GM12878 (cell line): ENCODE measurements at regions not wholly inside any gene's neighbourhood (a gene's known extent, or its start where the extent isn't known, plus 50 kb on each side); places are given as distances from the start of the nearest gene placed in this dataset.

Experiments used
- ATAC-seq: fragments of 200-7000 bp; cut with Tn5 transposase; 3 replicates; pipeline ENCODE4 v1.9.1; 2020; ENCODE audit warnings: mild to moderate bottlenecking, moderate library complexity
- BruUV-seq: library from RNA; stranded (reverse); fragments of 400-500 nt; replicated peaks from 2 replicates; lab custom pipeline; 2021; lab: Mats Ljungman, UMichigan
- CTCF ChIA-PET: fragments of 300-600 bp; sonication (Branson Sonifier 250); formaldehyde crosslinking; extraction: SDS; loops from one replicate; lab custom pipeline; 2021; ENCODE audit warnings: inconsistent platforms; lab: Yijun Ruan, JAX
- POLR2A ChIA-PET: fragments of 350-600 bp; formaldehyde crosslinking; extraction: SDS; loops from one replicate; lab custom pipeline; 2021; ENCODE audit warnings: inconsistent platforms; lab: Charles Lee
- RAD21 ChIA-PET: fragments of 300-600 bp; sonication (Branson Sonifier 250); formaldehyde crosslinking; loops from one replicate; lab custom pipeline; 2023; ENCODE audit warnings: antibody characterized with exemption; ENCODE audit not compliant: unreplicated experiment; lab: Charles Lee
- SMC1A ChIA-PET: fragments of 300-600 bp; sonication (Branson Sonifier 250); formaldehyde crosslinking; loops from one replicate; lab custom pipeline; 2023; ENCODE audit not compliant: unreplicated experiment, uncharacterized antibody; lab: Charles Lee
- DNase-seq: peaks from one replicate; pipeline ENCODE4 v3.0.0-alpha.2; 2011; ENCODE audit warnings: low read depth, low spot score
- FAIRE-seq: peaks from 3 replicates; lab custom pipeline; 2011; peaks lifted over from hg19 to GRCh38; lab: Jason Lieb, UNC
- H2AFZ ChIP-seq: 2 replicates; pipeline ENCODE4 v1.6.0; 2011; ENCODE audit warnings: low read depth, low read length, control low read depth; ENCODE audit not compliant: control insufficient read depth
- H3K27ac ChIP-seq: 2 replicates; pipeline ENCODE4 v1.5.1; 2011; ENCODE audit warnings: control low read depth; ENCODE audit not compliant: control insufficient read depth, insufficient read depth
- H3K27me3 ChIP-seq, 2 experiments: replicated peaks in 1 of 2; 2 replicates each; pipeline versions ENCODE4 v1.6.0 to v1.6.1; 2011; ENCODE audit warnings: low read length in 1 of 2; ENCODE audit not compliant: control insufficient read depth in 2 of 2, insufficient read depth in 2 of 2
- H3K36me3 ChIP-seq, 2 experiments: 2 replicates each; pipeline ENCODE4 v1.5.1; 2011; ENCODE audit warnings: low read length in 1 of 2; ENCODE audit not compliant: control insufficient read depth in 2 of 2, insufficient read depth in 2 of 2
- H3K4me1 ChIP-seq: 2 replicates; pipeline ENCODE4 v1.6.1; 2011; ENCODE audit warnings: mild to moderate bottlenecking, low read length, moderate library complexity, mixed read lengths; ENCODE audit not compliant: control insufficient read depth, insufficient read depth
- H3K4me2 ChIP-seq: 2 replicates; pipeline ENCODE4 v1.6.0; 2011; ENCODE audit warnings: control low read depth; ENCODE audit not compliant: control insufficient read depth, insufficient read depth
- H3K4me3 ChIP-seq: fragments of 200-600 bp; sonication (generic); 2 replicates; pipeline ENCODE4 v1.5.1; 2016
- H3K79me2 ChIP-seq: 2 replicates; pipeline ENCODE4 v1.6.0; 2011; ENCODE audit warnings: low read length; ENCODE audit not compliant: control insufficient read depth, insufficient read depth
- H3K9ac ChIP-seq: 2 replicates; pipeline ENCODE4 v1.8.0; 2011; ENCODE audit warnings: low read length, control low read depth, mixed read lengths; ENCODE audit not compliant: control insufficient read depth, insufficient read depth
- H3K9me3 ChIP-seq: replicated peaks from 3 replicates; pipeline ENCODE4 v1.5.1; 2011; ENCODE audit warnings: mild to moderate bottlenecking, low read length; ENCODE audit not compliant: control insufficient read depth, insufficient read depth
- H4K20me1 ChIP-seq: 2 replicates; pipeline ENCODE4 v1.6.0; 2011; ENCODE audit not compliant: control insufficient read depth, insufficient read depth
- EGR1 ChIP-seq, 2 experiments: IDR thresholded peaks; 1 replicate in 1 of 2; 2 replicates in 1 of 2; pipeline ENCODE4 v1.6.1; 2011 to 2012; ENCODE audit warnings: low read depth in 2 of 2, low read length in 2 of 2, borderline replicate concordance in 1 of 2, mild to moderate bottlenecking in 1 of 2, moderate library complexity in 1 of 2
- NR2C1 ChIP-seq: fragments of 450-650 bp; IDR thresholded peaks from 2 replicates; pipeline ENCODE4 v1.6.1; 2017; ENCODE audit warnings: antibody characterized with exemption, mild to moderate bottlenecking, moderate library complexity
- SREBF1 ChIP-seq: IDR thresholded peaks from 2 replicates; pipeline ENCODE4 v1.6.1; 2012; ENCODE audit warnings: mild to moderate bottlenecking, low read length
- SUPT20H ChIP-seq: IDR thresholded peaks from 2 replicates; pipeline ENCODE4 v1.6.1; 2011; ENCODE audit warnings: low read depth, mild to moderate bottlenecking, low read length, moderate library complexity, borderline replicate concordance; ENCODE audit not compliant: control insufficient read depth
- YBX1 ChIP-seq: fragments of 450-650 bp; IDR thresholded peaks from 2 replicates; pipeline ENCODE4 v1.6.1; 2016; ENCODE audit warnings: antibody characterized with exemption
- whole genome bisulfite sequencing: methylation state at CpG from one replicate; pipeline ENCODE4 v1.1.6; 2016; ENCODE audit warnings: low lambda C conversion rate; ENCODE audit not compliant: insufficient replicate concordance, insufficient coverage; ENCODE audit errors: missing lambda C conversion rate; 5-methylcytosine and 5-hydroxymethylcytosine counted together
- in situ Hi-C: fragments of 300-500 bp; cut with MboI; formaldehyde crosslinking; loops from 9 replicates; pipeline ENCODE4 v1.14.3; 2018; ENCODE audit warnings: mixed read lengths
- intact Hi-C: fragments of 100-400 bp; cut with micrococcal nuclease; formaldehyde crosslinking; loops from one replicate; pipeline ENCODE4 v1.14.2; 2022; ENCODE audit not compliant: unreplicated experiment
- TF ChIP-seq, protein P1 (sequence below): fragments of 450-650 bp; IDR thresholded peaks from 2 replicates; pipeline ENCODE4 v1.6.1; 2016; ENCODE audit warnings: mild to moderate bottlenecking
- TF ChIP-seq, protein P2 (sequence below): IDR thresholded peaks from 2 replicates; pipeline ENCODE4 v1.6.1; 2011; ENCODE audit warnings: low read depth, low read length, improper control_type of control experiment, borderline replicate concordance
- TF ChIP-seq, protein P3 (sequence below): fragments of 450-650 bp; IDR thresholded peaks from 2 replicates; pipeline ENCODE4 v1.6.1; 2017; ENCODE audit warnings: mild to moderate bottlenecking, moderate library complexity
- TF ChIP-seq, protein P4 (sequence below): IDR thresholded peaks from 2 replicates; pipeline ENCODE4 v1.6.1; 2012; ENCODE audit warnings: low read depth, low read length, improper control_type of control experiment

DNA sequence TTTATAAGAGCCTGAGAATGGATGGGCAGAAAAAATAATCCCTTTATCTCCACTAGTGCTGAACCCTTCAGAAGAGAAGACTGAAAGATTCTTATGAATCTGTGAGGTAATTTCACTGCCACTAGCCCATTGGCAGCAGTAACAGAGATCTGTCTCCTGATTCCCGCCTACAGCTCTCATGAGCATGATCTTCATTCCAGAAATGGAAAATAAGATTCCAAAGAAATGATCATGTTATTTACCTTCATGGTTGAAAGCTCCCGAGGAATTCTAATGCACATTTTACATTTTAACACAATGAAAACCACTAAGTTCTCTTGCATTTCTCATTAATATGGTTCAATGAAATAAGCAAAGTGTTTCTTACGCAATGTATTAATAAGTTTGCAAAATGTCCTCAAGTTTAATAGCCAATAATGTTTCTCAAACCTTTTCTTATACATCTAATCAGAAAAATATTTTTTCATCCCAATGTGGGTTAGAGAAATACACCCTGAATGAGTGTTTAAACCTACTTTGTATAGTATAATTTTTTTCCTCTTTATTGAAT lies 905.6 kb downstream of the TMEM182 start:
- WGBS, result 18% methylated on average over 3 of the region's 3 CpGs
- POLR2A ChIA-PET, result no interaction called here
- no peak overlapping the region for H3K9ac ChIP-seq
- SMC1A ChIA-PET, result no interaction called here
- ATAC-seq, result no peak
- BruUV-seq, result no TSS peak
- H3K36me3 ChIP-seq, result no peaks in the 10 kb centered on the region
- no peak for FAIRE-seq
- H3K9me3 ChIP-seq, result no peaks in the 10 kb centered on the region
- CTCF ChIA-PET, result no interaction called here
- RAD21 ChIA-PET, result no interaction called here
- no peaks in the 10 kb centered on the region for H3K4me1 ChIP-seq
- H3K27ac ChIP-seq, result no peak overlapping the region
- H3K4me2 ChIP-seq, result no peak overlapping the region
- H3K27me3 ChIP-seq, result no peaks in the 10 kb centered on the region
- intact Hi-C loops (no loop called here), in situ Hi-C loops (no loop called here)
- H2AFZ ChIP-seq, result no peak overlapping the region
- no peaks in the 10 kb centered on the region for H3K79me2 ChIP-seq
- H4K20me1 ChIP-seq, result no peaks in the 10 kb centered on the region
- H3K4me3 ChIP-seq, result no peak overlapping the region
- no peak for DNase-seq
- TF ChIP-seq, protein P1, sequence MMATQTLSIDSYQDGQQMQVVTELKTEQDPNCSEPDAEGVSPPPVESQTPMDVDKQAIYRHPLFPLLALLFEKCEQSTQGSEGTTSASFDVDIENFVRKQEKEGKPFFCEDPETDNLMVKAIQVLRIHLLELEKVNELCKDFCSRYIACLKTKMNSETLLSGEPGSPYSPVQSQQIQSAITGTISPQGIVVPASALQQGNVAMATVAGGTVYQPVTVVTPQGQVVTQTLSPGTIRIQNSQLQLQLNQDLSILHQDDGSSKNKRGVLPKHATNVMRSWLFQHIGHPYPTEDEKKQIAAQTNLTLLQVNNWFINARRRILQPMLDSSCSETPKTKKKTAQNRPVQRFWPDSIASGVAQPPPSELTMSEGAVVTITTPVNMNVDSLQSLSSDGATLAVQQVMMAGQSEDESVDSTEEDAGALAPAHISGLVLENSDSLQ, result no peak
- TF ChIP-seq, protein P2, sequence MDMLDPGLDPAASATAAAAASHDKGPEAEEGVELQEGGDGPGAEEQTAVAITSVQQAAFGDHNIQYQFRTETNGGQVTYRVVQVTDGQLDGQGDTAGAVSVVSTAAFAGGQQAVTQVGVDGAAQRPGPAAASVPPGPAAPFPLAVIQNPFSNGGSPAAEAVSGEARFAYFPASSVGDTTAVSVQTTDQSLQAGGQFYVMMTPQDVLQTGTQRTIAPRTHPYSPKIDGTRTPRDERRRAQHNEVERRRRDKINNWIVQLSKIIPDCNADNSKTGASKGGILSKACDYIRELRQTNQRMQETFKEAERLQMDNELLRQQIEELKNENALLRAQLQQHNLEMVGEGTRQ, result no peak
- TF ChIP-seq SUPT20H (no peak), YBX1 (no peak), SREBF1 (no peak), EGR1 (IDR thresholded peaks at IDR 0.05; ENCODE audit: borderline replicate concordance in 1 of 2, low read depth in 2 of 2, low read length in 2 of 2) (no peak), NR2C1 (no peak)
- TF ChIP-seq, protein P3, sequence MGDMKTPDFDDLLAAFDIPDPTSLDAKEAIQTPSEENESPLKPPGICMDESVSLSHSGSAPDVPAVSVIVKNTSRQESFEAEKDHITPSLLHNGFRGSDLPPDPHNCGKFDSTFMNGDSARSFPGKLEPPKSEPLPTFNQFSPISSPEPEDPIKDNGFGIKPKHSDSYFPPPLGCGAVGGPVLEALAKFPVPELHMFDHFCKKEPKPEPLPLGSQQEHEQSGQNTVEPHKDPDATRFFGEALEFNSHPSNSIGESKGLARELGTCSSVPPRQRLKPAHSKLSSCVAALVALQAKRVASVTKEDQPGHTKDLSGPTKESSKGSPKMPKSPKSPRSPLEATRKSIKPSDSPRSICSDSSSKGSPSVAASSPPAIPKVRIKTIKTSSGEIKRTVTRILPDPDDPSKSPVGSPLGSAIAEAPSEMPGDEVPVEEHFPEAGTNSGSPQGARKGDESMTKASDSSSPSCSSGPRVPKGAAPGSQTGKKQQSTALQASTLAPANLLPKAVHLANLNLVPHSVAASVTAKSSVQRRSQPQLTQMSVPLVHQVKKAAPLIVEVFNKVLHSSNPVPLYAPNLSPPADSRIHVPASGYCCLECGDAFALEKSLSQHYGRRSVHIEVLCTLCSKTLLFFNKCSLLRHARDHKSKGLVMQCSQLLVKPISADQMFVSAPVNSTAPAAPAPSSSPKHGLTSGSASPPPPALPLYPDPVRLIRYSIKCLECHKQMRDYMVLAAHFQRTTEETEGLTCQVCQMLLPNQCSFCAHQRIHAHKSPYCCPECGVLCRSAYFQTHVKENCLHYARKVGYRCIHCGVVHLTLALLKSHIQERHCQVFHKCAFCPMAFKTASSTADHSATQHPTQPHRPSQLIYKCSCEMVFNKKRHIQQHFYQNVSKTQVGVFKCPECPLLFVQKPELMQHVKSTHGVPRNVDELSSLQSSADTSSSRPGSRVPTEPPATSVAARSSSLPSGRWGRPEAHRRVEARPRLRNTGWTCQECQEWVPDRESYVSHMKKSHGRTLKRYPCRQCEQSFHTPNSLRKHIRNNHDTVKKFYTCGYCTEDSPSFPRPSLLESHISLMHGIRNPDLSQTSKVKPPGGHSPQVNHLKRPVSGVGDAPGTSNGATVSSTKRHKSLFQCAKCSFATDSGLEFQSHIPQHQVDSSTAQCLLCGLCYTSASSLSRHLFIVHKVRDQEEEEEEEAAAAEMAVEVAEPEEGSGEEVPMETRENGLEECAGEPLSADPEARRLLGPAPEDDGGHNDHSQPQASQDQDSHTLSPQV, result no peak
- TF ChIP-seq, protein P4, sequence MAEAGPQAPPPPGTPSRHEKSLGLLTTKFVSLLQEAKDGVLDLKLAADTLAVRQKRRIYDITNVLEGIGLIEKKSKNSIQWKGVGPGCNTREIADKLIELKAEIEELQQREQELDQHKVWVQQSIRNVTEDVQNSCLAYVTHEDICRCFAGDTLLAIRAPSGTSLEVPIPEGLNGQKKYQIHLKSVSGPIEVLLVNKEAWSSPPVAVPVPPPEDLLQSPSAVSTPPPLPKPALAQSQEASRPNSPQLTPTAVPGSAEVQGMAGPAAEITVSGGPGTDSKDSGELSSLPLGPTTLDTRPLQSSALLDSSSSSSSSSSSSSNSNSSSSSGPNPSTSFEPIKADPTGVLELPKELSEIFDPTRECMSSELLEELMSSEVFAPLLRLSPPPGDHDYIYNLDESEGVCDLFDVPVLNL, result no peak
